Endothelial cell of umbilical vein (primary cell): ENCODE measurements at regions not wholly inside any gene's neighbourhood (a gene's known extent, or its start where the extent isn't known, plus 50 kb on each side); places are given as distances from the start of the nearest gene placed in this dataset.

Source experiments
- BruUV-seq: library from RNA; stranded (reverse); fragments of 400-500 nt; replicated peaks from 2 replicates; lab custom pipeline; 2021; lab: Mats Ljungman, UMichigan
- CTCF ChIA-PET: fragments of 300-600, 350-600 bp; sonication (Branson Sonifier 250); formaldehyde crosslinking; loops from one replicate; lab custom pipeline; 2021; ENCODE audit warnings: antibody characterized with exemption, inconsistent platforms; lab: Charles Lee
- POLR2A ChIA-PET: fragments of 300-600, 350-600 bp; sonication (Branson Sonifier 250); formaldehyde crosslinking; loops from one replicate; lab custom pipeline; 2021; ENCODE audit warnings: antibody characterized with exemption, inconsistent platforms; lab: Charles Lee
- DNase-seq: peaks from one replicate; pipeline ENCODE4 v3.0.0-alpha.2; 2011; ENCODE audit warnings: low read depth, low spot score
- FAIRE-seq: peaks from 2 replicates; lab custom pipeline; 2011; peaks lifted over from hg19 to GRCh38; lab: Jason Lieb, UNC
- H2AFZ ChIP-seq: 2 replicates; pipeline ENCODE4 v1.6.0; 2012; ENCODE audit warnings: low read depth, low read length, control low read depth, inconsistent platforms
- H3K27ac ChIP-seq: 2 replicates; pipeline ENCODE4 v1.5.1; 2011; ENCODE audit warnings: low read depth, mild to moderate bottlenecking, control low read depth, low read length, moderate library complexity; ENCODE audit not compliant: insufficient read depth
- H3K27me3 ChIP-seq, 2 experiments: 2 replicates each; pipeline versions ENCODE4 v1.6.0 to v1.6.1; 2011; ENCODE audit warnings: low read length in 2 of 2, mixed read lengths in 1 of 2; ENCODE audit not compliant: control insufficient read depth in 2 of 2, insufficient read depth in 2 of 2
- H3K36me3 ChIP-seq, 2 experiments: 2 replicates in 1 of 2; 3 replicates in 1 of 2; pipeline ENCODE4 v1.5.1; 2011; ENCODE audit warnings: low read length in 2 of 2, mild to moderate bottlenecking in 1 of 2, moderate library complexity in 1 of 2; ENCODE audit not compliant: control insufficient read depth in 2 of 2, insufficient read depth in 2 of 2; ENCODE audit errors: extremely low read depth in 1 of 2
- H3K4me1 ChIP-seq: 3 replicates; pipeline ENCODE4 v1.5.1; 2011; ENCODE audit warnings: mild to moderate bottlenecking, low read length; ENCODE audit not compliant: control insufficient read depth, insufficient read depth; ENCODE audit errors: extremely low read depth
- H3K4me2 ChIP-seq: 2 replicates; pipeline ENCODE4 v1.6.1; 2011; ENCODE audit warnings: low read length, control low read depth, mixed read lengths; ENCODE audit not compliant: insufficient read depth
- H3K4me3 ChIP-seq, 3 experiments: fragments of 200-600 bp in 1 of 3; sonication (generic), shearing (Covaris generic) in 1 of 3; replicated peaks in 1 of 3; 2 replicates each; pipeline ENCODE4 v1.5.1; 2011 to 2016; ENCODE audit warnings: control low read depth in 3 of 3, low read length in 3 of 3, mild to moderate bottlenecking in 2 of 3, inconsistent platforms in 1 of 3, low read depth in 1 of 3, moderate library complexity in 1 of 3; ENCODE audit not compliant: insufficient read depth in 1 of 3
- H3K79me2 ChIP-seq: 2 replicates; pipeline ENCODE4 v1.6.0; 2012; ENCODE audit warnings: low read length, inconsistent platforms; ENCODE audit not compliant: control insufficient read depth, insufficient read depth
- H3K9ac ChIP-seq: replicated peaks from 2 replicates; pipeline ENCODE3; 2011; ENCODE audit warnings: low read length, control low read depth; ENCODE audit not compliant: insufficient read depth; ENCODE audit errors: extremely low read depth
- H3K9me1 ChIP-seq: replicated peaks from 3 replicates; pipeline ENCODE4 v1.6.0; 2011; ENCODE audit warnings: mild to moderate bottlenecking, low read length; ENCODE audit not compliant: control insufficient read depth, insufficient read depth; ENCODE audit errors: extremely low read depth
- H3K9me3 ChIP-seq: replicated peaks from 2 replicates; pipeline ENCODE4 v1.5.1; 2012; ENCODE audit warnings: low read length, inconsistent platforms; ENCODE audit not compliant: control insufficient read depth, insufficient read depth
- H4K20me1 ChIP-seq: replicated peaks from 2 replicates; pipeline ENCODE3; 2011; ENCODE audit warnings: mild to moderate bottlenecking, low read length; ENCODE audit not compliant: control insufficient read depth, insufficient read depth; ENCODE audit errors: extremely low read depth
- GATA2 ChIP-seq: IDR thresholded peaks from 2 replicates; pipeline ENCODE4 v1.7.0; 2011; ENCODE audit warnings: low read depth, mild to moderate bottlenecking, moderate library complexity, mixed read lengths, low read length; ENCODE audit not compliant: insufficient read length, insufficient read depth
- MYC ChIP-seq: IDR thresholded peaks from one replicate; pipeline ENCODE4 v1.6.1; 2011; ENCODE audit warnings: mild to moderate bottlenecking, low read depth, low read length
- dilution Hi-C: fragments of 300-500 bp; cut with MboI; formaldehyde crosslinking; loops from one replicate; pipeline ENCODE4 v1.15.0; 2019; ENCODE audit warnings: low sequenced_read_pairs; ENCODE audit not compliant: extremely low pct_ligation_motif_present
- intact Hi-C: fragments of 100-400 bp; cut with micrococcal nuclease; formaldehyde crosslinking; loops from one replicate; pipeline ENCODE4 v1.10.0; 2022
- TF ChIP-seq, protein P1 (sequence below), 2 donors: IDR thresholded peaks; 1 replicate in 1 of 2; 2 replicates in 1 of 2; pipeline ENCODE4 v1.5.1; 2011; ENCODE audit warnings: low read length in 2 of 2, mild to moderate bottlenecking in 2 of 2, moderate library complexity in 2 of 2, control low read depth in 1 of 2, inconsistent platforms in 1 of 2, low read depth in 1 of 2; ENCODE audit not compliant: insufficient read depth in 1 of 2; ENCODE audit errors: extremely low read depth in 1 of 2

DNA sequence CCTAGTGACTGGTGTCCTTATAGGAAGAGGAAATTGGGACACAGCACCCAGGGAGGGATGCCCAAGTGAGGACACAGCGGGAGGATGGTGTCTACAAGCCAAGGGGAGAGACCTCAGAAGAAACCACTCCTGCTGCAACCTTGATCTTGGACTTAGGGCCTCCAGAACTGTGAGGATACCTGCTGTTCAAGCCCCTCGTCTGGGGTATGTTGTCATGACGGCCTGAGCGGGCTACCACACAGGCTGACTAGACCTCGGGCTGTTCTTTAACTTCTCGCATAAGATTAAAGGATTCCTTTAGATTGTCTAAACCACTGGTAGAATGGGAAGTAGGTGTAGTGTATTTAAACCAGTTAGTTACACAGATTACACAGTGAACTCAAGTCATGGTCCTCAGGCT lies 138.3 kb downstream of the ASB1 start:
- Histone ChIP-seq H4K20me1 (no peaks in the 10 kb centered on the region), H3K27me3 (no peaks in the 10 kb centered on the region), H3K9ac (no peak overlapping the region), H3K9me1 (no peaks in the 10 kb centered on the region), H3K36me3 (no peaks in the 10 kb centered on the region), H3K27ac (no peak overlapping the region), H3K9me3 (no peaks in the 10 kb centered on the region), H3K4me2 (no peak overlapping the region), H2AFZ (no peak overlapping the region), H3K4me3 (no peak overlapping the region), H3K4me1 (no peaks in the 10 kb centered on the region), H3K79me2 (no peaks in the 10 kb centered on the region)
- no TSS peak for BruUV-seq
- ChIA-PET POLR2A (no interaction called here), CTCF (no interaction called here)
- TF ChIP-seq, protein P1, sequence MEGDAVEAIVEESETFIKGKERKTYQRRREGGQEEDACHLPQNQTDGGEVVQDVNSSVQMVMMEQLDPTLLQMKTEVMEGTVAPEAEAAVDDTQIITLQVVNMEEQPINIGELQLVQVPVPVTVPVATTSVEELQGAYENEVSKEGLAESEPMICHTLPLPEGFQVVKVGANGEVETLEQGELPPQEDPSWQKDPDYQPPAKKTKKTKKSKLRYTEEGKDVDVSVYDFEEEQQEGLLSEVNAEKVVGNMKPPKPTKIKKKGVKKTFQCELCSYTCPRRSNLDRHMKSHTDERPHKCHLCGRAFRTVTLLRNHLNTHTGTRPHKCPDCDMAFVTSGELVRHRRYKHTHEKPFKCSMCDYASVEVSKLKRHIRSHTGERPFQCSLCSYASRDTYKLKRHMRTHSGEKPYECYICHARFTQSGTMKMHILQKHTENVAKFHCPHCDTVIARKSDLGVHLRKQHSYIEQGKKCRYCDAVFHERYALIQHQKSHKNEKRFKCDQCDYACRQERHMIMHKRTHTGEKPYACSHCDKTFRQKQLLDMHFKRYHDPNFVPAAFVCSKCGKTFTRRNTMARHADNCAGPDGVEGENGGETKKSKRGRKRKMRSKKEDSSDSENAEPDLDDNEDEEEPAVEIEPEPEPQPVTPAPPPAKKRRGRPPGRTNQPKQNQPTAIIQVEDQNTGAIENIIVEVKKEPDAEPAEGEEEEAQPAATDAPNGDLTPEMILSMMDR (IDR thresholded peaks at IDR 0.05; ENCODE audit: extremely low read depth in 1 of 2, insufficient read depth in 1 of 2, low read depth in 1 of 2, low read length in 2 of 2) = no peak
- dilution Hi-C loops = loop anchor here (5.0 kb wide), 1 partner anchor 48 kb away; no protein-coding TSS in a partner anchor
- intact Hi-C loops = no loop called here
- DNase-seq = no peak
- FAIRE-seq = no peak

DNA sequence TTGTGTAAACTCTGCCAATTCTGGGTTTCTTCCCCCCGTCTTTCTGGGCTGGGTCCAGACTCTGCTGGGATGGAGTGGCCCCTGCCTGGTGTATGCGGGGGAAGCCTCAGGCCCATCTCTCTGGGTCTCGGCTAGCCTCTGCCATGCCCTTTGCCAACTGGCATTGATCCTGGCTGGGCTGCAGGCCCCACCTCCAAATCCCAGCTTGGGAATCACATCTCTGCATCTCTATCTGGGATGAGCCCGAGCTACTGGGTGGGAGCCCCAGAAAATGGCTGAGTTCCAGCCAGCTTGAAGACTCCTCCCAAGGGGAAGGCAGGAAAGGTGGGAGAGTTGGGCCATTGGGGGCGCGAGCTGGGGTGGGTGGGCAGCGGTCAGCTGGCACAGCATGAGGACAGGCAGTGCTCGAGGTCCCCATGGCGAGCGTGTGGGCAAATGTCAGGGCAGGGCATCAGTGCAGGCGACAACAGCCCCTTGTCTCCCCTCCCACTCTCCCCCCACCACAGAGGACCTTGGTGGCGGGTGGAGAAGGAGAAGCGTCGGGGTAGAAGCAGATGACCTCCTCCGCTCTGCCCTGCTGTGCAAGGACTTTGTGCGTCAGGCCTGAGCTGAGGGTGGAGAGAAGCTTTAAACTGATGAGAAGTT lies 139.4 kb downstream of the ASB1 start:
- H3K36me3 ChIP-seq = no peaks in the 10 kb centered on the region
- TF ChIP-seq, protein P1 (IDR thresholded peaks at IDR 0.05; ENCODE audit: extremely low read depth in 1 of 2, insufficient read depth in 1 of 2, low read depth in 1 of 2, low read length in 2 of 2) = no peak
- TF ChIP-seq MYC (no peak), GATA2 (no peak)
- H3K79me2 ChIP-seq = no peaks in the 10 kb centered on the region
- intact Hi-C loops (no loop called here), dilution Hi-C loops (loop anchor here (5.0 kb wide), 1 partner anchor 49 kb away; no protein-coding TSS in a partner anchor)
- ChIA-PET CTCF (no interaction called here), POLR2A (no interaction called here)
- no TSS peak for BruUV-seq
- H4K20me1 ChIP-seq = no peaks in the 10 kb centered on the region
- no peaks in the 10 kb centered on the region for H3K27me3 ChIP-seq
- DNase-seq = no peak
- H3K27ac ChIP-seq = no peak overlapping the region
- FAIRE-seq = no peak
- H3K4me3 ChIP-seq = no peak overlapping the region
- H3K4me2 ChIP-seq = no peak overlapping the region
- H3K9me3 ChIP-seq = no peaks in the 10 kb centered on the region
- H3K9ac ChIP-seq = no peak overlapping the region
- no peak overlapping the region for H2AFZ ChIP-seq
- H3K9me1 ChIP-seq = no peaks in the 10 kb centered on the region
- no peaks in the 10 kb centered on the region for H3K4me1 ChIP-seq
